ENCODE measurements at regions not wholly inside any gene's neighbourhood (a gene's known extent, or its start where the extent isn't known, plus 50 kb on each side); places are given as distances from the start of the nearest gene placed in this dataset.

DNA sequence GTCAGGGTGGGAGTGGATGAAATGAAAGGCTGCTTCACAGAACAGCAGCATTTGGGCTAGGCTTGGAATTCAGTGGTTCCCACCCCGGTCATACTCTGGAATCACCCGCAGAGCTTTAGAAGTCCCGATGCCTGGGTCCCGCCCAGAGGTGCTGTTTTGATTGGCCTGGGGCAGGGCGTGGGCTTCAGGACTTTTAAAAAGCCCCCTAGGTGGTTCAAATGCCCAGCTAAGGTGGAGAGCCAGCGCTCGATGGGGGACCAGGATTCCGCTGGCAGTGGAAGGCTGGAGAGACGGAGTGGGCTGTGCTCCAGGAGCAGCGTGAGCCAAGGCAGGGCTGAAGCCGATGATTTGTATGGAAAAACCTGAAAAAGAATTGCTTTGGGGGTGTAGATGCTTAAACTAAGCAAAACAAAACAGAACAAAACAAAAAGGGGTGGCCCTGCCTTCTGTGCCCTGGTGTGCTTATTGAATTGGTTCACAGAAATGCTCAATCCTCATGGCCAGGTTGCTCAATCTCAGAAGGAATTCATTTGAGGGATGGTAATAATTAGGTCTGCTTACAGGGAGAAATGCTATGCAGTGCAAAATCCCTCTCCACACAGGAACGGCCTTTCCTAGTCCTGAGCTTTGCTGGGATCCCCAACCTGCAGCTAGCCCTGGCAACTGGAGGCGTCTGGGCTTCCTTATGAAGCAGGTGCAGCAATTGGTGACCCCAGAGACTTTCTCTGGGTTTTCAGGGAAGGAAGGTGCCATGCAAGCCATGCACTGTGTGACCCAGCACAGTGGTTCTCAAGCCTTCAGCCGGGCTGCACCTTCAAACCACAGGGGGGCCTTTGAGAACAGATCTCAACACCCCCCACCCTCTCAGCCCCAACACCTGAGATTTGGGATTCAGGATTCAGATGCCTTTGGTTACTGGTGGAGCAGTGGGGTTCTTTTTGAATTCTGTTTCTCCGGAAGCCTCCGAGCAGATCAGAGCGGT, 174.0 kb upstream of the ZNF618 start:
- Histone ChIP-seq H4K5ac (ENCODE audit: insufficient read length, low read depth, low read length) (no peak overlapping the region), H3K4me1 (replicated peaks in 1 of 4; ENCODE audit: control insufficient read depth in 3 of 4, insufficient read depth in 4 of 4, low read length in 3 of 4) (peaks cover 3 to 16% (median 8%) of the 10 kb centered on the region in 4 experiments), H3K4me2 (ENCODE audit: insufficient read depth in 1 of 2, low read depth in 2 of 2, low read length in 2 of 2) (peak overlapping the region in 1 of 2 experiments; percentile 12; a peak in 1 of 4 replicates), H2AK5ac (ENCODE audit: low read depth, low read length) (no peak overlapping the region), H4K8ac (ENCODE audit: extremely low read depth, insufficient read depth, low read length) (no peak overlapping the region), H2BK15ac (ENCODE audit: low read length) (peak overlapping the region; percentile 18; the same call in 1 of the 2 replicates), H2BK120ac (replicated peaks; ENCODE audit: low read depth, low read length) (no peak overlapping the region), H3K79me1 (ENCODE audit: low read depth, low read length) (no peaks in the 10 kb centered on the region), H3K79me2 (ENCODE audit: control insufficient read depth in 1 of 2, insufficient read depth in 2 of 2, low read length in 2 of 2) (no peaks in the 10 kb centered on the region), H2BK20ac (ENCODE audit: low read length) (no peak overlapping the region), H2BK12ac (ENCODE audit: low read depth, low read length) (no peak overlapping the region; the same call in 1 of the 2 replicates), H3K23ac (ENCODE audit: insufficient read length) (no peak overlapping the region), H3K27me3 (replicated peaks in 1 of 4; ENCODE audit: control insufficient read depth in 3 of 4, extremely low read depth in 1 of 4, insufficient read depth in 3 of 4, low read length in 3 of 4) (no peaks in the 10 kb centered on the region), H3K18ac (ENCODE audit: extremely low read depth, low read length) (no peak overlapping the region; the same call in 1 of the 2 replicates), H3K23me2 (ENCODE audit: low read depth, low read length) (no peaks in the 10 kb centered on the region), H3K4me3 (ENCODE audit: extremely low read depth in 1 of 4, insufficient read depth in 2 of 4, low read depth in 3 of 4, low read length in 4 of 4) (0 out of 8 replicates have a peak overlapping the region, but pooled peaks of 2 of the 4 experiments have one; percentile 7 to 12), H2AFZ (ENCODE audit: low read length) (no peak overlapping the region), H2BK5ac (ENCODE audit: low read depth, low read length) (no peak overlapping the region), H4K91ac (replicated peaks; ENCODE audit: insufficient read length, low read length) (no peak overlapping the region), H4K20me1 (replicated peaks in 1 of 2; ENCODE audit: control insufficient read depth in 1 of 2, insufficient read depth in 2 of 2, low read length in 2 of 2) (no peaks in the 10 kb centered on the region), H3K27ac (ENCODE audit: low read depth, low read length) (no peak overlapping the region), H3K4ac (replicated peaks; ENCODE audit: insufficient read length, low read depth, low read length) (no peak overlapping the region), H3K9me3 (ENCODE audit: insufficient read depth in 2 of 2, low read depth in 1 of 2, low read length in 1 of 2) (no peaks in the 10 kb centered on the region), H3K36me3 (ENCODE audit: control insufficient read depth in 2 of 4, insufficient read depth in 4 of 4, low read length in 3 of 4) (no peaks in the 10 kb centered on the region), H3K9ac (replicated peaks in 1 of 4; ENCODE audit: extremely low read depth in 1 of 4, low read depth in 3 of 4, low read length in 3 of 4) (no peak overlapping the region; a peak in 1 of 7 replicates), H3K56ac (replicated peaks; ENCODE audit: insufficient read length, low read depth, low read length) (no peak overlapping the region), H3K14ac (ENCODE audit: insufficient read length) (no peak overlapping the region)
- 62% methylated on average over 17 of the region's 17 CpGs; no CpG with 5 or more reads in 1 of the 2 experiments for WGBS, 2 experiments (ENCODE audit: extremely low coverage in 1 of 2, insufficient coverage in 1 of 2, insufficient read length in 1 of 2, insufficient replicate concordance in 2 of 2, low coverage in 1 of 2, low lambda C conversion rate in 2 of 2, missing lambda C conversion rate in 1 of 2)
- POLR2A ChIA-PET (ENCODE audit: partially characterized antibody) = no interaction called here
- DNase-seq (ENCODE audit: low read depth in 1 of 2, low spot score in 2 of 2) (no peak), FAIRE-seq (no peak)
- CTCF ChIA-PET (ENCODE audit: partially characterized antibody) = interaction anchor here (0.7 to 1.1 kb wide), 2 partner anchors 35 to 405 kb away, joined by 3 read pairs; no protein-coding TSS in a partner anchor
- TF ChIP-seq GABPA (IDR thresholded peaks at IDR 0.05; ENCODE audit: borderline replicate concordance, insufficient read depth, low read length) (no peak), BRCA1 (IDR thresholded peaks at IDR 0.05; ENCODE audit: low read depth, low read length) (no peak), SRF (IDR thresholded peaks at IDR 0.05; ENCODE audit: low read depth, low read length) (no peak), SP4 (IDR thresholded peaks at IDR 0.05; ENCODE audit: low read length) (no peak)
- TF ChIP-seq, protein P1, sequence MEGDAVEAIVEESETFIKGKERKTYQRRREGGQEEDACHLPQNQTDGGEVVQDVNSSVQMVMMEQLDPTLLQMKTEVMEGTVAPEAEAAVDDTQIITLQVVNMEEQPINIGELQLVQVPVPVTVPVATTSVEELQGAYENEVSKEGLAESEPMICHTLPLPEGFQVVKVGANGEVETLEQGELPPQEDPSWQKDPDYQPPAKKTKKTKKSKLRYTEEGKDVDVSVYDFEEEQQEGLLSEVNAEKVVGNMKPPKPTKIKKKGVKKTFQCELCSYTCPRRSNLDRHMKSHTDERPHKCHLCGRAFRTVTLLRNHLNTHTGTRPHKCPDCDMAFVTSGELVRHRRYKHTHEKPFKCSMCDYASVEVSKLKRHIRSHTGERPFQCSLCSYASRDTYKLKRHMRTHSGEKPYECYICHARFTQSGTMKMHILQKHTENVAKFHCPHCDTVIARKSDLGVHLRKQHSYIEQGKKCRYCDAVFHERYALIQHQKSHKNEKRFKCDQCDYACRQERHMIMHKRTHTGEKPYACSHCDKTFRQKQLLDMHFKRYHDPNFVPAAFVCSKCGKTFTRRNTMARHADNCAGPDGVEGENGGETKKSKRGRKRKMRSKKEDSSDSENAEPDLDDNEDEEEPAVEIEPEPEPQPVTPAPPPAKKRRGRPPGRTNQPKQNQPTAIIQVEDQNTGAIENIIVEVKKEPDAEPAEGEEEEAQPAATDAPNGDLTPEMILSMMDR (IDR thresholded peaks at IDR 0.05; ENCODE audit: control extremely low read depth in 1 of 3, insufficient read depth in 1 of 3, low read depth in 1 of 3, low read length in 3 of 3) = no peak
- TF ChIP-seq, protein P2, sequence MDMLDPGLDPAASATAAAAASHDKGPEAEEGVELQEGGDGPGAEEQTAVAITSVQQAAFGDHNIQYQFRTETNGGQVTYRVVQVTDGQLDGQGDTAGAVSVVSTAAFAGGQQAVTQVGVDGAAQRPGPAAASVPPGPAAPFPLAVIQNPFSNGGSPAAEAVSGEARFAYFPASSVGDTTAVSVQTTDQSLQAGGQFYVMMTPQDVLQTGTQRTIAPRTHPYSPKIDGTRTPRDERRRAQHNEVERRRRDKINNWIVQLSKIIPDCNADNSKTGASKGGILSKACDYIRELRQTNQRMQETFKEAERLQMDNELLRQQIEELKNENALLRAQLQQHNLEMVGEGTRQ (IDR thresholded peaks at IDR 0.05; ENCODE audit: low read length) = no peak
- TF ChIP-seq, protein P3, sequence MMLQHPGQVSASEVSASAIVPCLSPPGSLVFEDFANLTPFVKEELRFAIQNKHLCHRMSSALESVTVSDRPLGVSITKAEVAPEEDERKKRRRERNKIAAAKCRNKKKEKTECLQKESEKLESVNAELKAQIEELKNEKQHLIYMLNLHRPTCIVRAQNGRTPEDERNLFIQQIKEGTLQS (IDR thresholded peaks at IDR 0.05; ENCODE audit: insufficient read depth, low read depth, low read length) = no peak
